Common myeloid progenitor, CD34-positive (primary cell): ENCODE measurements at regions not wholly inside any gene's neighbourhood (a gene's known extent, or its start where the extent isn't known, plus 50 kb on each side); places are given as distances from the start of the nearest gene placed in this dataset.

ENCODE experiments used
- CTCF ChIA-PET: fragments of 350-600 bp; sonication (Branson Sonifier 250); formaldehyde crosslinking; loops from one replicate; lab custom pipeline; 2021; ENCODE audit warnings: antibody characterized with exemption; lab: Charles Lee
- POLR2A ChIA-PET: fragments of 350-600 bp; sonication (Branson Sonifier 250); formaldehyde crosslinking; loops from one replicate; lab custom pipeline; 2021; ENCODE audit warnings: antibody characterized with exemption; lab: Charles Lee
- DNase-seq, 3 donors: peaks; one replicate each; pipeline versions ENCODE4 v3.0.0 to v3.0.0-alpha.2; 2013
- H3K27ac ChIP-seq, 2 experiments: 1 replicate in 1 of 2; 2 replicates in 1 of 2; pipeline ENCODE4 v1.7.0; 2013; ENCODE audit warnings: inconsistent platforms in 2 of 2, low read length in 2 of 2, mild to moderate bottlenecking in 2 of 2, low read depth in 1 of 2, moderate library complexity in 1 of 2; ENCODE audit not compliant: severe bottlenecking in 2 of 2, insufficient read depth in 1 of 2, poor library complexity in 1 of 2
- H3K27me3 ChIP-seq, 5 experiments: replicated peaks in 2 of 5; 1 replicate in 3 of 5; 2 replicates in 2 of 5; pipeline versions ENCODE4 v1.6.1 to v1.7.0; 2013; ENCODE audit warnings: low read length in 4 of 5, mild to moderate bottlenecking in 2 of 5, moderate library complexity in 2 of 5, inconsistent platforms in 1 of 5; ENCODE audit not compliant: insufficient read depth in 5 of 5, control insufficient read depth in 4 of 5
- H3K36me3 ChIP-seq, 4 experiments: 1 replicate in 2 of 4; 2 replicates in 2 of 4; pipeline versions ENCODE4 v1.6.1 to v1.7.0; 2013; ENCODE audit warnings: low read length in 3 of 4, control low read depth in 1 of 4, mild to moderate bottlenecking in 1 of 4; ENCODE audit not compliant: control insufficient read depth in 4 of 4, insufficient read depth in 4 of 4
- H3K4me1 ChIP-seq, 4 experiments: 1 replicate in 3 of 4; 2 replicates in 1 of 4; pipeline versions ENCODE4 v1.6.1 to v1.7.1; 2013; ENCODE audit warnings: low read length in 3 of 4, mild to moderate bottlenecking in 3 of 4, control low read depth in 1 of 4, inconsistent platforms in 1 of 4, moderate library complexity in 1 of 4; ENCODE audit not compliant: control insufficient read depth in 4 of 4, insufficient read depth in 4 of 4; ENCODE audit errors: control extremely low read depth in 1 of 4
- H3K4me3 ChIP-seq, 7 experiments: 1 replicate in 4 of 7; 2 replicates in 3 of 7; pipeline versions ENCODE4 v1.5.1 to v1.7.0; 2013; ENCODE audit warnings: mild to moderate bottlenecking in 7 of 7, low read length in 6 of 7, moderate library complexity in 6 of 7, inconsistent platforms in 2 of 7, low read depth in 2 of 7, control low read depth in 1 of 7; ENCODE audit not compliant: insufficient read depth in 4 of 7, control insufficient read depth in 1 of 7; ENCODE audit errors: extremely low read depth in 1 of 7
- H3K9me3 ChIP-seq, 5 experiments: 1 replicate in 4 of 5; 2 replicates in 1 of 5; pipeline versions ENCODE4 v1.6.1 to v1.7.1; 2013; ENCODE audit warnings: low read length in 4 of 5, mild to moderate bottlenecking in 2 of 5, inconsistent platforms in 1 of 5, low read depth in 1 of 5, moderate library complexity in 1 of 5; ENCODE audit not compliant: control insufficient read depth in 4 of 5, insufficient read depth in 2 of 5; ENCODE audit errors: control extremely low read depth in 1 of 5
- WGBS: methylation state at CpG from one replicate; pipeline ENCODE4 v1.1.5; 2013; ENCODE audit not compliant: insufficient coverage; 5-methylcytosine and 5-hydroxymethylcytosine counted together

GRCh38 chr5:155406815-155407214, 393.3 kb downstream of the KIF4B start:
- H3K4me3 ChIP-seq = no peak overlapping the region
- POLR2A ChIA-PET = no interaction called here
- no peaks in the 10 kb centered on the region for H3K27me3 ChIP-seq
- H3K27ac ChIP-seq = no peak overlapping the region
- peaks cover 0 to 2% (median 0%) of the 10 kb centered on the region in 5 experiments for H3K9me3 ChIP-seq
- DNase-seq = no peak
- no peaks in the 10 kb centered on the region for H3K36me3 ChIP-seq
- 100% methylated on average over 3 of the region's 4 CpGs for WGBS
- CTCF ChIA-PET = no interaction called here
- no peaks in the 10 kb centered on the region for H3K4me1 ChIP-seq

- ChIA-PET CTCF (no interaction called here), POLR2A (no interaction called here)
- Histone ChIP-seq H3K27me3 (no peaks in the 10 kb centered on the region), H3K4me3 (no peak overlapping the region), H3K4me1 (no peaks in the 10 kb centered on the region), H3K27ac (no peak overlapping the region), H3K9me3 (no peaks in the 10 kb centered on the region), H3K36me3 (no peaks in the 10 kb centered on the region)
- 91% methylated on average over 5 of the region's 5 CpGs for WGBS
- DNase-seq = no peak
Observed at GRCh38 chr5:155408465-155408864, 394.9 kb downstream of the KIF4B start.

GRCh38 chr5:155416765-155417164, 403.2 kb downstream of the KIF4B start:
- ChIA-PET CTCF (no interaction called here), POLR2A (no interaction called here)

GRCh38 chr5:155418960-155419579, 405.5 kb downstream of the KIF4B start:
- WGBS = 97% methylated on average over 5 of the region's 5 CpGs
- Histone ChIP-seq H3K9me3 (no peaks in the 10 kb centered on the region), H3K4me3 (no peak overlapping the region), H3K4me1 (no peaks in the 10 kb centered on the region), H3K27me3 (no peaks in the 10 kb centered on the region), H3K27ac (no peak overlapping the region), H3K36me3 (no peaks in the 10 kb centered on the region)
- ChIA-PET POLR2A (no interaction called here), CTCF (interaction anchor here (0.6 kb wide), 1 partner anchor 1987 kb away, joined by 3 read pairs; no protein-coding TSS in a partner anchor)
- DNase-seq = no peak

More at GRCh38 chr5:155416765-155417164, 403.2 kb downstream of the KIF4B start:
- Histone ChIP-seq H3K9me3 (no peaks in the 10 kb centered on the region), H3K4me1 (no peaks in the 10 kb centered on the region), H3K4me3 (no peak overlapping the region), H3K36me3 (no peaks in the 10 kb centered on the region), H3K27me3 (no peaks in the 10 kb centered on the region), H3K27ac (no peak overlapping the region)
- DNase-seq = no peak
- no CpG with 5 or more reads among the region's 1 CpG for WGBS

GRCh38 chr5:155430192-155430591, 416.6 kb downstream of the KIF4B start:
- ChIA-PET POLR2A (no interaction called here), CTCF (no interaction called here)
- WGBS = 80% methylated on average over 1 of the region's 4 CpGs
- no peak for DNase-seq
- Histone ChIP-seq H3K27ac (no peak overlapping the region), H3K4me3 (no peak overlapping the region), H3K36me3 (no peaks in the 10 kb centered on the region), H3K27me3 (no peaks in the 10 kb centered on the region), H3K4me1 (peaks cover 0 to 6% (median 0%) of the 10 kb centered on the region in 4 experiments), H3K9me3 (no peaks in the 10 kb centered on the region)

GRCh38 chr5:155434267-155434666, 420.7 kb downstream of the KIF4B start:
- POLR2A ChIA-PET = no interaction called here
- WGBS = no CpG with 5 or more reads among the region's 1 CpG
- CTCF ChIA-PET = no interaction called here

GRCh38 chr5:155434681-155435080, 421.1 kb downstream of the KIF4B start:
- H3K4me1 ChIP-seq = peaks cover 0 to 6% (median 0%) of the 10 kb centered on the region in 4 experiments
- CTCF ChIA-PET = no interaction called here
- no peak overlapping the region for H3K27ac ChIP-seq
- peak in 2 of 3 donors; percentile 9 to 15 for DNase-seq
- POLR2A ChIA-PET = no interaction called here
- WGBS = 67% methylated on average over 1 of the region's 2 CpGs
- H3K36me3 ChIP-seq = no peaks in the 10 kb centered on the region
- no peak overlapping the region for H3K4me3 ChIP-seq
- peaks cover 0 to 5% (median 0%) of the 10 kb centered on the region in 5 experiments for H3K9me3 ChIP-seq
- no peaks in the 10 kb centered on the region for H3K27me3 ChIP-seq

More at GRCh38 chr5:155434267-155434666, 420.7 kb downstream of the KIF4B start:
- DNase-seq = no peak
- Histone ChIP-seq H3K9me3 (peaks cover 0 to 5% (median 0%) of the 10 kb centered on the region in 5 experiments), H3K4me1 (peaks cover 0 to 6% (median 0%) of the 10 kb centered on the region in 4 experiments), H3K4me3 (no peak overlapping the region), H3K36me3 (no peaks in the 10 kb centered on the region), H3K27me3 (no peaks in the 10 kb centered on the region), H3K27ac (no peak overlapping the region)
